GM12892 (cell line): ENCODE measurements at regions not wholly inside any gene's neighbourhood (a gene's known extent, or its start where the extent isn't known, plus 50 kb on each side); places are given as distances from the start of the nearest gene placed in this dataset.

Source experiments
- POLR2AphosphoS5 ChIP-seq: IDR thresholded peaks from 2 replicates; pipeline ENCODE4 v1.6.1; 2011; ENCODE audit warnings: low read depth, low read length, control low read depth
- TAF1 ChIP-seq: IDR thresholded peaks from 2 replicates; pipeline ENCODE4 v1.6.1; 2011; ENCODE audit warnings: low read depth, mild to moderate bottlenecking, control low read depth, low read length, borderline replicate concordance

DNA sequence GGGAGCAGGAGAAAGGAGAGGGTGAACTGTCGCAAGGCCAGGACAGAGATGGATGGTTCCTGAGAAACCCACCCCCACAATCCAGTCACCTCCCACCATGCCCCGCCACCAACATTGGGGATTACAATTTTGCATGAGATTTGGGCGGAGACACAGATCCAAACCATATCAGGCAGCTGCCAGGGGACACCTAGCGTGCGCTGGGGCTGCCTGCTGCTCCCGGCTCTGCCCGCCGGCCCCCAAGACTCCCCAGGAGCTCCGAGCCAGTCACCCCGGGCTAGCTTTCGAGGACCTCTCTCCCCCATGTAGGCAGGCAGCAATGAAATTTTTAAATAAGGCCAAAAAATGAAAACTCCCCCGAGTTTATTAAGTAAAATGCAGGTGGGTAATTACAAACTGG is 111.7 kb downstream of the UNCX start:
- no peak for TF ChIP-seq TAF1
- no peak for TF ChIP-seq POLR2AphosphoS5
